PC-9 (cell line): ENCODE measurements at regions not wholly inside any gene's neighbourhood (a gene's known extent, or its start where the extent isn't known, plus 50 kb on each side); places are given as distances from the start of the nearest gene placed in this dataset.

Experiments
- EZH2 ChIP-seq: fragments of 200-600 bp; sonication (generic); IDR thresholded peaks from 2 replicates; pipeline ENCODE4 v1.8.0; 2017; ENCODE audit warnings: antibody characterized with exemption, low read depth
- TF ChIP-seq, protein P1 (sequence below): fragments of 200-600 bp; sonication (generic); conservative IDR thresholded peaks from 2 replicates; pipeline ENCODE4 v1.6.1; 2017; ENCODE audit warnings: mixed run types, antibody characterized with exemption, mild to moderate bottlenecking, moderate library complexity

GRCh38 chr7:84512055-84512454 is 317.5 kb upstream of the SEMA3A start:
- TF ChIP-seq, protein P1, sequence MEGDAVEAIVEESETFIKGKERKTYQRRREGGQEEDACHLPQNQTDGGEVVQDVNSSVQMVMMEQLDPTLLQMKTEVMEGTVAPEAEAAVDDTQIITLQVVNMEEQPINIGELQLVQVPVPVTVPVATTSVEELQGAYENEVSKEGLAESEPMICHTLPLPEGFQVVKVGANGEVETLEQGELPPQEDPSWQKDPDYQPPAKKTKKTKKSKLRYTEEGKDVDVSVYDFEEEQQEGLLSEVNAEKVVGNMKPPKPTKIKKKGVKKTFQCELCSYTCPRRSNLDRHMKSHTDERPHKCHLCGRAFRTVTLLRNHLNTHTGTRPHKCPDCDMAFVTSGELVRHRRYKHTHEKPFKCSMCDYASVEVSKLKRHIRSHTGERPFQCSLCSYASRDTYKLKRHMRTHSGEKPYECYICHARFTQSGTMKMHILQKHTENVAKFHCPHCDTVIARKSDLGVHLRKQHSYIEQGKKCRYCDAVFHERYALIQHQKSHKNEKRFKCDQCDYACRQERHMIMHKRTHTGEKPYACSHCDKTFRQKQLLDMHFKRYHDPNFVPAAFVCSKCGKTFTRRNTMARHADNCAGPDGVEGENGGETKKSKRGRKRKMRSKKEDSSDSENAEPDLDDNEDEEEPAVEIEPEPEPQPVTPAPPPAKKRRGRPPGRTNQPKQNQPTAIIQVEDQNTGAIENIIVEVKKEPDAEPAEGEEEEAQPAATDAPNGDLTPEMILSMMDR = no peak
- TF ChIP-seq EZH2 = no peak
